HG03060 (cell line): ENCODE measurements at regions not wholly inside any gene's neighbourhood (a gene's known extent, or its start where the extent isn't known, plus 50 kb on each side); places are given as distances from the start of the nearest gene placed in this dataset.
"Not testable (repeated sequence)": the region's sequence is repeated elsewhere in the genome, so short reads cannot be mapped to it uniquely, and the experiment has no call there.

Experiments used
- ATAC-seq: cut with Tn5 transposase; IDR thresholded peaks from one replicate; pipeline ENCODE4 v1.9.1; 2021; ENCODE audit warnings: low read depth, moderate number of reproducible peaks; ENCODE audit not compliant: unreplicated experiment

DNA sequence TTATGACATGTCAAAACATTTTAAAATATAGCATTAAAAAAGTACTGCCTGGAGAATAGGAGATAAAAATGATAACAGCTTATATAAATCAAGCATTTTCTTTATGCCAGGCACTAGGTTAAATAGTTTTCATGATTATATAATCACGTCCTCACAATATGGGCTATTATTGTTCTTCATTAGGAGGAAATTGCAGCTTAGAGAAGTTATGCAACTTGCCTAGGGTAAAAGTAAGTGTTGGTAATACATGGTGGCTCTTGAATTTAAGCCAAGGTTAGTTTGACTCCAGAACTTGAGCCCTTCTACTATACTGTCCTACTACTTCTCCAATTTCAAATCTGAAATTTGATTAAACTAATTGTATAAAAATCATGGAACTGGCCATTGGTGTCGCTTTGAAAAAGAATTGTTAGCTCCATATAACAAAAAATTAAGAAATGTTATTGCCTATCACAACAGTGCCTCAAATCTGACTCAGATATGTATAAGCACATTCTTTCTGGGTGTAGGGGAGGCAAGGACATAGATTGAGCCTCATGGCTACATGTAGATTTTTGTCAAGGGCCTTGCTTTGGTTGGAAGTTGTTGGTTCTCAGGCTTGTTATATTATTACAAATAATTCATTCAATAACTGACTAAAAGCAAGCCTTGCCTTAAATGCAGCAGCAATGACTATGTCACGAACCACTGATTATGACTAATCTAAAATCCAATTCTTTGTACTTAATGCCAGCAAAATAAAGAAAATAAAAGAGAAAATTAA lies 223.5 kb upstream of the DAB2 start:
- peak; percentile 16 for ATAC-seq

DNA sequence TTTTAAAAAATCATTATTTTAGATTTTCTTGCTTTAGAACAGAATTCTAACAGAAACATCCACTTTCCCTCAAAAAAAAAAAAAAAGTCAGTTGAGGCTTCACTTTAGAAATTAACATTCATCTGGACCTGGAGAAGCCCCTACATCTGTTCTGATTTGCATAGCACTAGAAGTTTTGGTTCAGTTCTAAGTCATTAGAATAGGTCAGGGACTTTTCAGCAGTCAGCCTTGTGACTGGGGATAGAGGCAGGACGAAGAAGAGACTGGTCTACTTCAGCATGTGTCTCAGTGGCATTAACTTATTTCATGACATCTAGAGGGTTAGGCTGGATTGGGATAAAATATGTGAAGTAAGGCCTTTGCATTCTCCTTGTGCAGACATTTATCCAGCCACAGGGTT lies 215.8 kb upstream of the DAB2 start:
- ATAC-seq = peak; percentile 87

DNA sequence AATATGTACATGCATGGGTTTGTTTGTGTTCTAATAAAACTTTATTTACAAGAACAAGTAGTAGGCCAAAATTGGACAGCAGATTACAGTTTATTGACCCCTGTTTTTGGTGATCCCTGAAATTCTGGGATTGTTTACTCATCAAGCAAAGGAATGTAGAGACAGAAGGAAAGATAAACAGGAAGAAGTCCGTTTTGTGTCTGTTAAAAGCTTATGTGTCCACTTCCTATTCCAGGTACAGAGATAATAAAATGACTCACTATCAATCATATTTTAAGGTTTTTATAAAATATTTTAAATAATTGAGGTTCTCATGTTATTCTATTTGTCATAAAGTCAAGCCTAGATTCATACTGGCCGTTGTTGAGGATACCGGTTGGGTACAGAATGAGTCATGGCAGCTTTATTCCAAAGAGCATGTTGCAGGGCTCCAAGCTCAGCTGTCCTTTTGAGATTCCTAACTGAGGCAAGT lies 214.9 kb upstream of the DAB2 start:
- no peak for ATAC-seq

DNA sequence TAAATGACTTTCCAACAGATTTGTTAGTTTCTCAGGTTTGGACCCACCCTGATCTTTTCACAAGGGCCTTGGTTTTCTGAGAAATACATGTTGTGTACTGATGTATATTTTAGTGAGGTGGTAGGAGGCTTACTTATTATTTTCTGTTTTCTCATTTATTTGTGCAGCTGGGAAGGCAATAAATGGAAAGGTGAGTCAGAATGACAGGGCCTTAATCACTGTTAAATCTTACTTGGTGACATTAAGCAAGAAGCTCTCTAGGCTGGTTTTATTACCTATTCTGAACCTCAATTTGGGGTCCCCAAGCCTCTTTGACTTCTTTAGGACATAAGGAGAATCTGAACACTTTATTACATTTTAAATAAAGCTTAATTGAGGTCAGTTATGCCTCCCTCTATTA lies 214.0 kb upstream of the DAB2 start:
- no peak for ATAC-seq

DNA sequence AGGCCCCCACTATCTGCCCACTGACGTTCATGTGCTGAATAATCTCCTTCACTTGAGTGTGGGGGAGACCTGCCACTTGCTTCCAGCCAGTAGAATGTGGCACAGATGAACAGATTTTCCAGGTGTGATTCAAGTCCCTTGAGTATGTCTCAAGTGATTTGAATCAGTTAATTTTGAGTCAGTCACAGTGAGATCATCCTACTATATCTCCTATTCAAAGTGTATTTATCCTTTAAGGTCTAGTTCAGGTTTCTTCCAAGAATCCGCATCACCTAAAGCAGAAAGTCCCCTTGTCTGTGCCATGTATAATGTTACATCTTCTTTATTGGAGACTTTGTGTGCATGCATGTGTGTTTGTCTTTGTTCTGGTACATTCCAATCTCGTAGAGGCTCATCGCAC lies 208.3 kb upstream of the DAB2 start:
- no peak for ATAC-seq

DNA sequence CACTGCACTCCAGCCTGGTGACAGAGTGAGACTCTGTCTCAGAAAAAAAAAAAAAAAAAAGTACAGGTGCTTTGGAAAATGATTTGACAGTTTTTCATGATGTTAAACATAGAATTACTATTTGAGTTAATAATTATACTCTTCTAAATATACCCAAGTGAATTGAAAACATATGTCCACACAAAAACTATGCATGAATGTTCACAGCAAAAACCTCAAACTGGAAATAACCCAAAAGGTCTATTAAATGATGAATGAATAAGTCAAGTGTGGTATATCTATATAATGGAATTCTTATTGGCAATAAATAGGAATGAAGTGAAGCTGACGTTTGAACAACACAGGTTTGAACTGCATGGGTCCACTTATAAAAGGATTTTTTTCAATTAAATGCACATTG lies 207.2 kb upstream of the DAB2 start:
- ATAC-seq = no peak

DNA sequence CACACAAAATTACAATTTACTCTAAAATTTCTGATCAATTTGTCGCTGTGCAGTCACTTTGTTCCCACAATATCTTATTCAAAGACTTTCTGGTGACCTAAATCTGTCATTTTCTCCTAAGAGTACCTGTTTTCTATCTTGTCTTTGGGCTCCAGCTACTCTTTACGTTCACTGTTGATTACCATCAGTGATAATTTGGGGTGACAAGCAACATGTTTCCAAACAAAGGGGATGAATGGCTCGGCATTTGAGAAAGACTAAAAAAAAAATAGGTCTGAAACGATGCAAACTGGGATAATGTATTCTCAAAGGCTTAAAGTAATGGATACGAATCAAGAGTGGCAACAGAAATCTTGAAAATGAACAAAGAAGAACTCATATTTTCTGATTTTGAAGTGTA lies 205.2 kb upstream of the DAB2 start:
- no peak for ATAC-seq

DNA sequence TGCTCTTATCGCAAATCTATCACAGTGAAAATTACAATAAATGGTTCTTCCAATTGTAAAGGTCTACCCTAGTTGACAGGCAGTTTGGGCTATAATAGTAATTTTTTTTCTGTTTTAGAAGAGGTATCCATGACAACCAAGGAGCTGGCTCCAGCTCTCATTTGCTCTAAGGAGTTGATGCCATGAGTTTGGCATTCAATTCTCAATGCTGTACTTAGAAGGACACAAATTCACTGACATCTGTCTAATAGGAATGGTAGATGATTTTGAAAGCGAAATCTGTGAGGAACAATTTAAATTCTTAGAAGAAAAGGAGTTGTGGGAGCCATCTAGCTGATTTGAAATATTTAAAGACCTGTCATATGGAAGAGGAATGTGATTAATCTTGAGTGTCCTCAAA lies 203.6 kb upstream of the DAB2 start:
- no peak for ATAC-seq

DNA sequence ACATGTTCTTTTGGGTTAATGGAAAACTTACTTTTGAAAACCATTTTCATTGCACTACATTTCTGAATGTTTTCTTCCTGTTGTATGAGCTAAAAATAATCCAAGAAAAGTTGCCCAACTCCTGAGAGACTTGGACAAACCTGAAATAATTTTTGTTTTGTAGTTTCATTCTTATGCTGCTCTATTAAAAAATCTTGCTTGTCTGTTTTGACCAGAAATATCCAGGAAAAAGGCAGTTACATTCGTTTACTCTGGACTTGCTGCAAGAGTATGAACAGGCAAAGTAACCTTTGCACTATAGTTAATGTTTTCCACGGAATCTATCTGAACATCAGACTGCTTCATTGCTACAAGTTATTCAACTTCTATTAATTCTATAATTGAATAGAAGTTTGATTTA lies 200.1 kb upstream of the DAB2 start:
- ATAC-seq = no peak

DNA sequence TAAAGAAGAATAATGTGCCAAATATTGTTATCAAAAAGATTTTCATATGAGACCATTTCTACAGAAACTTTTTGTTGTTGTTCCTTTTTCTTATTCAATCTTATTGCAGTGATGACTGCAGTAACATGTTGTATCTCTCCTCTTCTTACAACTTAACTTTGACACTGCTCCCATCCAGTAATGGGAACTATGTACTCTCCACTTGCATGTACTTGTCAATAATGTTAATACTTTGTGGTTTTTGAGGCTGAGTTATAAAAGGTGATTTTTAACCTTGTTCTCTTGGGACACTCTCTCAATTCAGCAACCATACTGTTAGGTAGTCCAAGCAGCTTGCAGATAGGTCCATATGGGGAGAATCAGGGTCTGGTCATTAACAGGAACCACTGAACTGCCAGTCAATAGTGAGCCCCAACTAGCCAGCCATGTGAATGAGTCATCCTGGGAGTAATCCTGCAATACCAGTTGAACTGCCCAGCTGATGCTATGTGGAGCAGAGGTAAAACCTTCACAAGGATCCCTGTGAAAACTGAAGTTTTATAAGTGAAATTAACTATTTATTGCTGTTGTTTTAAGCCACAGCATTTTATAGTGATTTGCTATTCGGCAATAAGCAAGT lies 199.6 kb upstream of the DAB2 start:
- ATAC-seq = peak; percentile 59

DNA sequence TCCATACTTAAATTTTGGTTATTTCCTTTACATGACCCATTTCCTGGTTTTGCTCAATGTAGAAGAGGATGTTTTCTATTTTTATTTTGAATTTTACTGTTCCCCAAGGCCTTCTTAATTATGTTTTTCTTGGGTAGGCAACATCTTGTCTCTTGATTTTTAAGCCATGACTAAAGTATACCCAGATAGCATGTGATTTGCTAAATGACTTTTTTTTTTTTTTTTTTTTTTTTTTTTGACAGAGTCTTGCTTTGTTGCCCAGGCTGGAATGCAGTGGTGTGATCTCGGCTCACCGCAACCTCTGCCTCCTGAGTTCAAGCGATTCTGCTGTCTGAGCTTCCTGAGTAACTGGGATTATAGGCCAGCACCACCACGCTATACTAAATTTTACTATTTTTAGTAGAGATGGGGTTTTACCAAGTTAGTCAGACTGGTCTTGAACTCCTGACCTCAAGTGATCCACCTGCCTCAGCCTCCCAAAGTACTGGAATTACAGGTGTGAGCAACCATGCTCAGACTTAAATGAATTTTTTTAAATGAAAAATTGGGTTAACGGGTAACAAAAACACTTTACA lies 198.6 kb upstream of the DAB2 start:
- ATAC-seq = no peak

DNA sequence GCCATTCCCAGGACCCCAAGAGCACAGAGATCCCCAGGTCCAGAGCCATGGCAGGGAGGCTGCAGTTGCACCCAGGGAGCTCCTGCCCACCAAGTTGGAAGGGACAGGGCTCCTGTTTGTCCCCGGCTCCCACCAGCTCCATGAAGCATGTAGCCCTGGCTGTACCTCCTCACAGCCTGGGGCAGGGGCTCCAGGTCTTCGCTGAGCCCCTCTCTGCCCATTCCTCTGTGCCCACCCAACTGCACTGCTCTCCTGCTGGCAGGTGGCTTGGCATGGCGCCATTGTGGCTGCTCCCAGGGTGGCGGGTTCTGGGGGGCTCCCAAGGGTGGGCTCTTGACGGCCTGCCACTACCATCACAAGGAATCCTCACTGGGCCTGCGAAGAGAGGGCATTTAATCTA lies 197.5 kb upstream of the DAB2 start:
- ATAC-seq = no peak

DNA sequence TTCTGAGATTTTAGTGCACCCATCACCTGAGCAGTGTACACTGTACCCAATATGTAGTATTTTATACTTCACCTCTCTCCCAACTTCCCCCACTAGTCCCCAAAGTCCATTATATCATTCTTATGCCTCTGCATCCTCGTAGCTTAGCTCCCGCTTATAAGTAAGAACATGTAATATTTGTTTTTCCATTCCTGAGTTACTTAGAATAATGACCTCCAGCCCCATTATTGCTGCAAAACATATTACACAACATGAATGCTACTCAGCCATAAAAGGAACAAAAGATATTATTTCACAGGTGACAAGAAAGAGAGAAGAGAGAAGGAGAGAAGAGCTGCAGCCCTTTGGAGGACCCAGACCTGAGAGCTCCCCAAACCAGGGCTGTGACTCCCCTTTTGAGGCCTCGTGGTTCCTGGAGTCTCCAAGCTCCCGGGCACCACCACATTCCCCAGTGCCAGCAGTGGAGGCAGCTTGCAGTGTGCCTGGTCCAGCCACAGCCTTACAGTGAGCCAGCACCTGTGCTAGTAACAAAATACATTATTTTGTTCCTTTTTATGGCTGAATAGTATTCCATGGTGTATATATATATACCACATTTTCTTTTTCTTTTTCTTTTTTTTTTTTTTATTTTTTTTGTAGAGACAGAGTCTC lies 194.5 kb upstream of the DAB2 start:
- no peak for ATAC-seq

DNA sequence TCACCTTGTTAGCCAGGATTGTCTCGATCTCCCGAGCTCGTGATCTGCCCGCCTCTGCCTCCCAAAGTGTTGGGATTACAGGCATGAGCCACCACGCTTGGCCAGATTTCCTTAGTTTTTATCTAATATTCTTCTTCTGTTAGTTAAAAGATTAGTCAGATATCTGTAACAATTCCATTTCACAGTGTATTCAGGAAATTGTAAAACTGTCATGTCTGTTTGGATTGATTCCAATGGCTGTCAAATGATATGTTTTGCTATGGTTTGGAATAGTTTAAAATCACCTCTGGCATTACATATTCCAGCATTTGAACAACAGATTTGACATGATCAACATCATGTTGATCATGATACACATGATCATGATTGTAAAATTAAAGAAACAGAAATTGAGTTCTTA lies 193.6 kb upstream of the DAB2 start:
- ATAC-seq = no peak

DNA sequence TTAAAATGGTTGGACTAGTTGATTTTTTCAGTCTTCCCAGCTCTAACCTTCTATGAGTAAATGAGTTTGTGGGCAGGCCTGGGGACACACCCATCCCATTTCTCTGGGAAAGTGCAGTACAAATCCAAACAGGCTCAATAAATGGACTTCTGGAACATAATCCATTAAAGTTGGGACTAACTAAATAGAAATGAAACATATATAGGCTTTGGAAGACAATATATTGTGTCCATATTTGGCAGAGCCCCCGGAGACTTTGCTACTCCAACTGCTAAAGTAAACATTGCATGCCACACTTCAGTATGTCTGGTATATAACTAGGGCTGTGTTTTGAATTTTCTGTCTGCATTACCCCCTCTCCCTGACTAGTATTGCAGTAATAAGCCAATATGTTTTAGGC lies 191.4 kb upstream of the DAB2 start:
- ATAC-seq = no peak

DNA sequence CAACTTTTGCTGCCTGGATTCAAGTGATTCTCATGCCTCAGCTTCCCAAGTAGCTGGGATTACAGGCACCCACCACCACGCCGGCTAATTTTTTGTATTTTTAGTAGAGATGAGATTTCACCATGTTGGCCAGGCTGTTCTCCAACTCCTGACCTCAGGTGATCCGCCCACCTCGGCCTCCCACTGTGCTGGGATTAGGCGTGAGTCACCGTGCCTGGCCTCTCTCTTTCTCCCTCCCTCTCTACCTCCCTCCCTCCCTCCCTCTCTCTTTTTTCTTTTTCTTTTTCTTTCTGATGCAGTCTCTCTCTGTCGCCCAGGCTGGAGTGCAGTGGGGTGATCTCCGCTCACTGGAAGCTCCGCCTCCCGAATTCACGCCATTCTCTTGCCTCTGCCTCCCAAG lies 186.3 kb upstream of the DAB2 start:
- not testable (repeated sequence) for ATAC-seq

DNA sequence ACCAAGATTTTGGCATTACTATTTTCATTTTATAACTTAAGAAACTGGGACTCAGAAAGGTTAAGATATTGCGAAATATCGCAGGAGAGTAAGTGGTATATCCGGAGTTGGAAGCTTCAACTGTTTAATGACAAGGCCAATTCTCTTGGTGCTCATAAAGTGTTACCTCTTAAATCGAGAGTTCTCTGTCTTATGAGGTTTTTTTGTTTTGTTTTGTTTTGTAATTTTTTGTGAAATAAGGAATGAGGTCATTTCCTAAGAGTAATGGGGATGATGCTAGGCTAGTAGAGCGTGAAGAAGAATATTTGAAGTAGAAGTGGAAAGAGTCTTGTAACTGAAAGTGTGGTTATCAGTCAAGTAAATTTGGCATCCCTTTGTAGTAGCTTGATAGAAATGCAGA lies 183.2 kb upstream of the DAB2 start:
- ATAC-seq = peak; percentile 44

DNA sequence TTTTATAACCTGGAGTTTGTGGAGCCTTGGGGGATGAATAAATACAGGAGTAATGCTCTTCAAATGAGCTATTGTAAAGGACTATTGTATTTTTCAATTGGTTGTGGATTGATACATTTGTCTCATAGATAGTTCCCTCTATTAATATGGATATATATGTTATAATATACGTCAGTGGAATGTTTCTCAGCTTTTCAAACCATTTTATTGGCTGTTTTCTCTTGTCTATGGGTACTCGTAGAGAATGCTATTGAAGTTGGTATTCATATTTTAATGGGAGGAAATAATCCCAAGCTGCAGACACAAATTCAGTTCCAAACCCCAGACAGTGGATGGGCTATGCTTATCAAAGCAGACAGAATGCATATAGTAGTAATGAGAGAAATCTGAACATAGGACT lies 181.8 kb upstream of the DAB2 start:
- no peak for ATAC-seq

DNA sequence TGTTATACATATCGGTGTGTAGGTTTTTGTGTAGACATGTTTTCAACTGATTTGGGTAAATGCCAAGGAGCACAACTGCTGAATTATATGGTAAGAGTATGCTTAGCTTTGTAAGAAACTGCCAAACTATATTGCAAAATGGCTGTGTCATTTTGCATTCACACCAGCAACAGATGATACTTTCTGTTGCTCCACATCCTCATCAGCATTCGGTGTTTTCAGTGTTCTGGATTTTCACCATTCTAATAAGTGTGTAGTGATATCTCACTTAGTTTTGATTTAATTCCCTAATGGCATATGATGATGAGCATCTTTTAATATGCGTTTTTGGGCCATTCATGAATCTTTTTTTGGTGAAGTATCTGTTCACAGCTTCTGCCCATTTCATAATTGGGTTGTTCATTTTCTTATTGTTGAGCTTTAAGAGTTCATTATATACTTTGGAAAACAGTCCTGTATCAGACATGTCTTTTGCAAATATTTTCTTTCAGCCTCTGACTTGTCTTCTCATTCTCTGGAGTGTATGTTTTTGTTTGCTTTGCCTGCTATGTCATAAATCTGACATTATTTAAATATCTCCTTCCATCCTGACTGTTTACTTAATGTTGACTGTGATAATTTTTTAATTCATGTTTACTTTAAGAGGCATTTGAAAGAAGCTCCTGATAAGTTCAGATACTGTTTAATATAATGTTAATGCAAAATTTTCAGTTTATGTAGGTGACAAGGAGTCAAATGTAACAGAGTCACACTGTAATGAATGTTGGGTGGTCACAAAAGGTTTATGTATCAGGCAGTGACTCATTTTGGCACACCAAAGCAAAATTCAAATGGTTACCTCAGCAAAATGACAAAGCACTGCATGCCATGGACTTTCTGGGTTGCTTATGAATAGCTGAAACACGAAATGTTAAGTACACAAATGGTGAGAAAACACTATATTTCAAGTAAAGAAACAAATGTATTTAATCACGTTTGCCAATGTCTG lies 181.1 kb upstream of the DAB2 start:
- ATAC-seq = no peak

DNA sequence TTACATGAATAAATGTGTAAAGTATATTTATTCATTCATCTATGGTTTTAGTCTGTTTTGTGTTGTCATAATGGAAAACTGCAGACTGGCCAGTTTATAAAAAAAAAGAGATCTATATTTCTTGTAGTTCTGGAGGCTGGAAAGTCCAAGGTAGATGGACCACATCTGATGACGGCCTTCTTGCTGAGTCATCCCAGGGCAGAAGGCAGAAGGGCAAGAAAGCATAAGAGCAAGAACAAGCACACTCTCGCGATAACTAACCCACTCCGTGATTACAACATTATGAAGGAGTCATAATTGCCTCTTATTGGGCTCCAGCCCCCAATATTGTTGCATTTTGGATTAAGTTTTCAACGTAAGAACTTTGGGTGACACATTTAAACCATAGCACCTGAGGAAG lies 180.4 kb upstream of the DAB2 start:
- no peak for ATAC-seq
